CD4-positive, alpha-beta T cell treated with Interleukin-6 at 100 ng/mL for 8 hours (primary cell): ENCODE measurements at regions not wholly inside any gene's neighbourhood (a gene's known extent, or its start where the extent isn't known, plus 50 kb on each side); places are given as distances from the start of the nearest gene placed in this dataset.

ENCODE experiments used
- DNase-seq: peaks from one replicate; pipeline ENCODE4 v3.0.0-alpha.2; 2020; ENCODE audit warnings: mixed read lengths, low spot score

DNA sequence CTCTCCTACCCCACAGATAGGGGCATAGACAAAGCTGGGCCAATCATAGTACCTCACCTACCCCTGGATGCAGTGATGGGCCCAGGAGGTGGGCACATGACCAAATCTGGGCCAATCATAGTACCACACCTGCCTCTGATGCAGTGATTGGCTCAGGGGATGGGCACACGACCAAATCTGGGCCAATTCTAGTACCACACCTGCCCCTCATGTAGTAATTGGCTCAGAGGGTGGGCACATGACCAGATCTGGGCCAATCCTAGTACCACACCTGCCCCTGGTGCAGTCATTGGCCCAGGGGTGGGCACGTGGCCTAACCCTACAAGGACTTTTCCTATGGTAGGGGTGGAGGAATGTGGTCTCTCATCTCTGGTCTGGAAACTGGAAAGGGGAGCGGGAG, 56.9 kb upstream of the MEF2A start:
- DNase-seq: no peak

DNA sequence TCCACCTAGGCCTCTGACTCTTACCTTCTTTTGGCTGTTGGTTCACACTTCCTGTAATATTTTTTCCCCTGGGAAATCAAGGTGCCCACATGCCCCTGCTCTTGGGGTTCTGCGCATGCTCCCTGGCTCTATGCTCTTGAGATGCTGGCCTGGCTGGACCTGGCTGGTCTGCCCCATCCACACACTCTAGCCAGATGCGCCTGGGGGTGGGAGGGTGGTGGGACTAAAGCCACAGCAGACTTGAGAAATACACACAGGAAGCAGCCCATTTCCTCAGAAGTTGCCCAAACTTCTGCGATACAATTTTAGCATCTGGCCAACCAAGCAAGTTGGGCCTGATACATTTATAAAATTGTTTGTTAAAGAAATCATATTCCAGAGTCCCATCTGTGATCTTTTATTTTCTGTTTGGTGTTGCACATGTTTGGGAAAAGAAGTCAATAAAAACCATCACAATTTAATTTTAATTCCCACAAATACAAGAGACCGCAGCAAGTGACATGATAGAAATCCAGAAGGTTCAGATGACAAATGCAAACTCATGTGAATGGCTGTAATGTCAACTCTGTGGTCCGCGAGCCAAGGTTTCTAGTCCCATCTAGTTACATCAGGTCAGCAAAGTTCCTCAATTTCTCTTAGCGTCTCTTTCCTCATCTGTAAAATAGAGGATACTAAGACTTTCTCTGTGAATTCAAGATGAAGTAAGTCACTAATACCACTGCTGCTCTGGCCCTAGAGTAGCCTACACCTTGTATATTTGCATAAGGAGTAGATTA, 55.9 kb upstream of the MEF2A start:
- no peak for DNase-seq

DNA sequence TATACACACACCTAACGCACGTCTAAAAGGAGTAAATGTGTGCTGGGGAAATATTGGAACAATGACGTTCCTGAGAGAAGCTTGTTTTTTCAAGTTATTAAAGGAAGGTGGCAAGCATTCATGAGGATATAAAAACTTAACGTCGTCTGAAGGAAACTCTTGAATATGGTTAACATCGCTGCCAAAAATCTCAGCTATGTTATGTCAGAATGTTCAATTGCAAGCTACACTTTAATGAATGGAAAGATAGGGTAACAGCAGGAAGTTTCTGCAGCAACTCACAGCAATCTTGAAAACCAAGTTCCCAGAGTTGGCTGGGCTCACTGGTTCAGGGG, 54.3 kb upstream of the MEF2A start:
- no peak for DNase-seq

DNA sequence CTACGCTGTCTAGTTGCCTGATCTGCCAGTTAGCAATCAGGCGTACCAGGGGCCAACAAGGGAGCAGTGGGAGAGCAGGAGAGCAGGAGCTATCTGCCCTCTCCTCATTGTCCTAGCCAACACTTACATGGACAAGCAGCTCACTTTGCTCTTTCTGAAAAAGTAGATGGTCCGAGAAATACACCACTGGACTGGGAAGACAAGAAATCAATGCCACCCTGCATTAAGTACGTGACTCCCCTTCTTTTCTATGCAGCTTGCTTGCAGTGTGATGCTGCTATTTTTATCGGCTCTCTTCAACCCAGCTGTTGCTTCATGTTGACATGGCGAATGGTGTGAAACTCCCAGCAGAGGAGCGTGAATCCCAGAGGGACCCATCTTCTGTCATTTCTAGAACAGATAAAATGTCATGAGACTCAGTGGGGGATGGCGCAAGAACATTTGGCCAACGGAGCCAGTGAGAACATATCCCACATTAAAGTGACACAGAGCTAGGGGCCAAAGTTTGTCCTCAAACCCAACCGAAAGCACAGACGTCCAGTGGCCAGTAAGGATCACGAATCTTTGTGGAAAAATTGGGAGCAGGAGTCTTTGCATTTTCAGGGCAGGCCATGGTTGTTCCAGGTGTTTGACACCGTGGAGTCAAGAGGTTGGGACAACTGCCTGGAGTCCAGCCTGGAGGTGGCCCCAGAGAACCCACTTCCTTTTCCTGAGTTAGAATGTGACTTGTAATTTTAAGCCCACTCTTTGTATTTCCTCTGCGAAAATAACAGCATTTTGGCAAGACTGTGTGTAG, 53.7 kb upstream of the MEF2A start:
- DNase-seq: no peak

DNA sequence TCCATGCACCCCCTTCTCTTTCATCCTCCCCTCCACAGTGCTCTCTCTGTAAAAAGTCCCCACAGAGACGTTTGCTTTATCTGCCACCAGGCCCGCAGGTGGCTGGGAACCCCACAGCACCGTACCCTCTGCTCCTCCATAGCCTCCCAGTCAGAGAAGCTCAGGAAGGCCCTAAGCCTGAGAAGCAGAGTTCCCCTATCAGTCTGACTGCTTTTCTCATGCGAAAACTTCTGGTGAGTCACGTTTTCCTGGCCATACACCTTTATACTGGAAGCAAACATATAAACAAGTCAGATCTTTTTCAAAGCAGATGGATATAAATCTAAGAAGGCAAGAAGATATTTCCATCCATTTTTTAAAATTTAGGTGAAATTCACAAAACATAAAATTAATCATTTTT, 51.5 kb upstream of the MEF2A start:
- no peak for DNase-seq
